Breast epithelium (tissue), 4 donors: ENCODE measurements at regions not wholly inside any gene's neighbourhood (a gene's known extent, or its start where the extent isn't known, plus 50 kb on each side); places are given as distances from the start of the nearest gene placed in this dataset.

Experiments
- DNase-seq, 2 donors: peaks; one replicate each; pipeline ENCODE4 v3.0.0-alpha.2; 2019; ENCODE audit warnings: low spot score in 2 of 2
- H3K27ac ChIP-seq, 2 donors: fragments of 200-600 bp; sonication (generic) in 1 of 2; one replicate each; pipeline ENCODE4 v1.5.1; 2016 to 2019; ENCODE audit warnings: mild to moderate bottlenecking in 1 of 2
- H3K27me3 ChIP-seq, 2 donors: fragments of 200-600 bp; sonication (generic) in 1 of 2; one replicate each; pipeline versions ENCODE4 v1.5.1 to v1.6.0; 2017 to 2019; ENCODE audit warnings: control low read depth in 1 of 2, mild to moderate bottlenecking in 1 of 2
- H3K36me3 ChIP-seq: fragments of 200-600 bp; one replicate; pipeline ENCODE4 v1.5.1; 2019
- H3K4me1 ChIP-seq, 2 donors: fragments of 200-600 bp; sonication (generic); one replicate each; pipeline ENCODE4 v1.5.1; 2016 to 2019; ENCODE audit warnings: control low read depth in 1 of 2
- H3K4me3 ChIP-seq, 3 donors: fragments of 200-600 bp; sonication (generic); 1 replicate in 2 of 3; 2 replicates in 1 of 3; pipeline ENCODE4 v1.5.1; 2016 to 2019; ENCODE audit warnings: mild to moderate bottlenecking in 3 of 3, moderate library complexity in 2 of 3
- H3K9me3 ChIP-seq, 2 donors: fragments of 200-600 bp; sonication (generic) in 1 of 2; one replicate each; pipeline ENCODE4 v1.5.1; 2016 to 2019; ENCODE audit warnings: control low read depth in 1 of 2
- POLR2A ChIP-seq: fragments of 450-650 bp; IDR thresholded peaks from one replicate; pipeline ENCODE4 v1.6.1; 2016; ENCODE audit warnings: antibody characterized with exemption, mild to moderate bottlenecking, moderate library complexity
- POLR2AphosphoS5 ChIP-seq, 3 donors: sonication (generic); formaldehyde crosslinking; IDR thresholded peaks; one replicate each; pipeline ENCODE4 v1.6.1; 2017; ENCODE audit warnings: antibody characterized with exemption in 3 of 3
- intact Hi-C: fragments of 100-400 bp; cut with DNase I; formaldehyde crosslinking; loops from one replicate; pipeline ENCODE4 v1.15.1; 2023; ENCODE audit warnings: low total_unique reads
- TF ChIP-seq, protein P1 (sequence below), 3 donors: fragments of 450-650 bp; IDR thresholded peaks; one replicate each; pipeline ENCODE4 v1.5.1; 2016 to 2017; ENCODE audit warnings: antibody characterized with exemption in 3 of 3, mild to moderate bottlenecking in 3 of 3, moderate library complexity in 3 of 3

DNA sequence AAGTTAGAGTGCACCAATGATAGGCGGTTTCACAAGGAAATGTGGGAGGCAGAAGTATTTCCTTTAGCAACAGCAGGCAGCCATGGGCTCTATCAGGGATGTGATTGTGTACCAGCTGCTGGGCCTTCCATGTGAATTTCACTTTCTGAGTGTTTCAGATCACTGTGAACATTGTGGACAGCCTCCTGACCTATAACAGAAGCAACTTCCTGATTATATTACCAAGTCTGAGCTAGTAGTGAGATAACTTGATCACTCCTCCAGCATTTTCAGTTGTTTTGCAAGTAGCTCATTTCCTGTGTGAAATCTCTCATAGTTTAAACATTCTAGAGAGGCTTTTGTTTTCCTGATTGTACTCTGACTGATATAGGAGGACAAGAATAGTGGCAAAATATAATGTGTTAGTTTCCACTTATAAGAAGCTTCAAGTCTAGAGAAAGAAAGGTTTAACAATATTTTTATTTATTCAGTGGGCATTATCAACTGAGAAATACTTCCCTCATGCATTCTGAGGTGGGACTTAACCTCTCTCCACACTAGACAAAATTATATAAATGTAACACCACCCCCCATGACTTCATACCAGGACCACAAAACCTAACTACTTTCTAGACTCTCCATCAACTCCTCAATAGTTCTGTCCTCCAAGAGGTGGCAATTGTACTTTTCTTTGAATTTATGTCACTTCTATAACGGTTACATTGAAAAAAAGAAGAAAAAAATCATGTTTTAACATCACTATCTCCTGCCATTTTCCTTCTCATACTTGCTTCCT lies 184.2 kb upstream of the LUZP2 start:
- TF ChIP-seq POLR2AphosphoS5 (IDR thresholded peaks at IDR 0.05) (no peak), POLR2A (no peak)
- TF ChIP-seq, protein P1, sequence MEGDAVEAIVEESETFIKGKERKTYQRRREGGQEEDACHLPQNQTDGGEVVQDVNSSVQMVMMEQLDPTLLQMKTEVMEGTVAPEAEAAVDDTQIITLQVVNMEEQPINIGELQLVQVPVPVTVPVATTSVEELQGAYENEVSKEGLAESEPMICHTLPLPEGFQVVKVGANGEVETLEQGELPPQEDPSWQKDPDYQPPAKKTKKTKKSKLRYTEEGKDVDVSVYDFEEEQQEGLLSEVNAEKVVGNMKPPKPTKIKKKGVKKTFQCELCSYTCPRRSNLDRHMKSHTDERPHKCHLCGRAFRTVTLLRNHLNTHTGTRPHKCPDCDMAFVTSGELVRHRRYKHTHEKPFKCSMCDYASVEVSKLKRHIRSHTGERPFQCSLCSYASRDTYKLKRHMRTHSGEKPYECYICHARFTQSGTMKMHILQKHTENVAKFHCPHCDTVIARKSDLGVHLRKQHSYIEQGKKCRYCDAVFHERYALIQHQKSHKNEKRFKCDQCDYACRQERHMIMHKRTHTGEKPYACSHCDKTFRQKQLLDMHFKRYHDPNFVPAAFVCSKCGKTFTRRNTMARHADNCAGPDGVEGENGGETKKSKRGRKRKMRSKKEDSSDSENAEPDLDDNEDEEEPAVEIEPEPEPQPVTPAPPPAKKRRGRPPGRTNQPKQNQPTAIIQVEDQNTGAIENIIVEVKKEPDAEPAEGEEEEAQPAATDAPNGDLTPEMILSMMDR (IDR thresholded peaks at IDR 0.05): no peak
- H3K4me1 ChIP-seq: no peaks in the 10 kb centered on the region

DNA sequence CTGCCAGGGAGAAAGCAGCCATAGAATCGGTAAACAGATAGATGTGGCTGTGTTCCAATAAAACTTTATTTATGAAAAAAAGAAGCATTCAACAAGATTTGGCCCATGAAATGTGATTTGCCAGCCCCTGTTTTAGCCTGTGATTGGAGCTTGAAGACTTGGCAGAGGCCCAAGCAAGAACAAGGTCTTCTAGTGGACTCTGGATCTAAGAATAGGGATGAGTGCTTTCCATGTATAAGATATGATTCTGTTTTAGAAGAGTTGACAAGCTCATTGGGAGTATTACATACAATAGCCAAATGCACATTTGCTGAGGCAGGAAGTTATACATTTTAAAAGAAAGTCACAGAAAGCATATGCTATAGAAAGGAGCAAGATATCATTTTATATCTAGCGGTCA lies 175.6 kb upstream of the LUZP2 start:
- intact Hi-C loops: no loop called here
- Histone ChIP-seq H3K4me3 (no peak overlapping the region), H3K27ac (no peak overlapping the region), H3K4me1 (no peaks in the 10 kb centered on the region), H3K27me3 (no peaks in the 10 kb centered on the region), H3K9me3 (peaks cover 6 to 15% of the 10 kb centered on the region in 2 donors), H3K36me3 (no peaks in the 10 kb centered on the region)
- TF ChIP-seq, protein P1 (IDR thresholded peaks at IDR 0.05): no peak
- TF ChIP-seq POLR2A: no peak
- DNase-seq: no peak

More for the DNA sequence above, 184.2 kb upstream of the LUZP2 start:
- intact Hi-C loops: no loop called here
- DNase-seq: no peak
- peaks cover 0 to 9% of the 10 kb centered on the region in 2 donors for H3K9me3 ChIP-seq
- no peaks in the 10 kb centered on the region for H3K27me3 ChIP-seq
- no peak overlapping the region for H3K4me3 ChIP-seq
- H3K27ac ChIP-seq: no peak overlapping the region
- no peaks in the 10 kb centered on the region for H3K36me3 ChIP-seq

DNA sequence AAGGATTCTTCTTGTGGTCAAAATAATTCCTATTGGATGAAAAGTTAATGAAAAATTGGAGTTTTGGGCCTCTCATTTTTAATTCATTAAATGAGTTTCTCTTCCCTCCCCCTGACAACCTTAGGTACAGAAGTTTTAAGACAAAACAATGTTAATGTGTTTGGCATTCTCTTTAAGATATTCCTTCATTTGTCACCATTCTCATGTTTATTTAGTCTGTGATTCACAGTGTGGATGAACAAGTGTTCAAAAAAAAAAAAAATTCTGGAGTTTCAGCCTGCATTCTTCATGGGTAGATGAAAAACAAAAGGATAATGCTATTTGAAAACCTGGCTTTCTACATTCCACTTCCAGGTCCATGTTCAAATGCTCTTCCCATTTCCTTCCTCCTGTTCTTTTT lies 172.6 kb upstream of the LUZP2 start:
- Histone ChIP-seq H3K36me3 (no peaks in the 10 kb centered on the region), H3K27ac (no peak overlapping the region), H3K9me3 (no peaks in the 10 kb centered on the region), H3K4me1 (no peaks in the 10 kb centered on the region), H3K4me3 (no peak overlapping the region), H3K27me3 (no peaks in the 10 kb centered on the region)
- no peak for TF ChIP-seq POLR2AphosphoS5 (IDR thresholded peaks at IDR 0.05)
- no peak for TF ChIP-seq POLR2A
- TF ChIP-seq, protein P1 (IDR thresholded peaks at IDR 0.05): no peak
- no peak for DNase-seq
- intact Hi-C loops: no loop called here

DNA sequence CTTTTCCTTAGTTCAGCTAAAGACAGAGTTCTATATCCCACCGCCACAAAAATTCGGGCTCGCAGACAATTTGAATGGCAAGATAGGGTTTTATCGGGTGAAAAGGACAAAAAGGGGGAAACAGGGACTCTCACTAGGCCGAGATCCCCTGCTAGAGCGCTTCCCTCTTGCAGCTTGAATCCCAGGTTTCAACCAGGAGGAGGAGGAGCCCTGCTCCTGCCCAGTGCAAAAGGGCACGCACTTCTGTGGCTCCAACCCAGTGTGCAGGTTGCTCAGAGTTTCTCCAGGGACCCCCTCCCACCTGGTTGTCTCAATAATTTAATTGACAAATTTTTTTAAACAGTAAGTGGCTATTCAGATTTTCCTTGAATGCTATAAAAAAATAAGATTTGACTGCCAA lies 152.6 kb upstream of the LUZP2 start:
- intact Hi-C loops: no loop called here
- H3K4me1 ChIP-seq: no peaks in the 10 kb centered on the region
- no peak overlapping the region for H3K27ac ChIP-seq
- TF ChIP-seq POLR2AphosphoS5 (IDR thresholded peaks at IDR 0.05) (no peak), POLR2A (no peak)
- TF ChIP-seq, protein P1 (IDR thresholded peaks at IDR 0.05): no peak
- no peak for DNase-seq
- no peaks in the 10 kb centered on the region for H3K36me3 ChIP-seq
- no peaks in the 10 kb centered on the region for H3K27me3 ChIP-seq
- no peak overlapping the region for H3K4me3 ChIP-seq
- no peaks in the 10 kb centered on the region for H3K9me3 ChIP-seq

DNA sequence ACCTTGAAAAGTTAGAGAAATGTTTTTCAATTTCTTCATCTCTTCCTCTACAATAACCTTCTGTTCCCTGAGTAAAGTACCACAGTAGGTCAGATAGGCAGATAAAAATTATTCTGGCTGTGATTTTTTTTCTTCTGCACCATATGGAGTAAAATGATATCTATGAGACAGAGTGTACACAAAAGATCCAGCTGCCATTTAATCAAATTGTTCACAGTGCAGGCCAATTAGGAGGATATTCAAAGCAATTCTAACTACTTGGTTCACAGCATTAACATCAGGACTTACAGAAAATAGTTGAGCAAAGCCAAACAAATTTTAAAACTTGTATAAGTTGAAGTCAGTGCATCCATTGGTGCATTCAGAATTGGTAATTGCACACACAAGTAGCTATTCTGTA lies 147.9 kb upstream of the LUZP2 start:
- no peak overlapping the region for H3K4me3 ChIP-seq
- no peak for DNase-seq
- TF ChIP-seq POLR2AphosphoS5 (IDR thresholded peaks at IDR 0.05) (no peak), POLR2A (no peak)
- TF ChIP-seq, protein P1 (IDR thresholded peaks at IDR 0.05): no peak
- H3K4me1 ChIP-seq: no peaks in the 10 kb centered on the region
- no peak overlapping the region for H3K27ac ChIP-seq
- H3K36me3 ChIP-seq: no peaks in the 10 kb centered on the region
- intact Hi-C loops: no loop called here
- H3K27me3 ChIP-seq: no peaks in the 10 kb centered on the region
- no peaks in the 10 kb centered on the region for H3K9me3 ChIP-seq
